Loucy (cell line): ENCODE measurements at regions not wholly inside any gene's neighbourhood (a gene's known extent, or its start where the extent isn't known, plus 50 kb on each side); places are given as distances from the start of the nearest gene placed in this dataset.

Experiments
- H2AFZ ChIP-seq: fragments of 200-600 bp; sonication (generic); 2 replicates; pipeline ENCODE4 v1.6.0; 2016; ENCODE audit warnings: antibody characterized with exemption, mild to moderate bottlenecking, low read length, moderate library complexity
- H3F3A ChIP-seq: fragments of 200-600 bp; 2 replicates; pipeline ENCODE4 v1.6.0; 2016; ENCODE audit warnings: antibody characterized with exemption, low read depth, mild to moderate bottlenecking
- H3K27me3 ChIP-seq: fragments of 200-600 bp; sonication (generic); 2 replicates; pipeline ENCODE4 v1.6.1; 2014; ENCODE audit warnings: low read length, mild to moderate bottlenecking; ENCODE audit not compliant: insufficient read depth, poor library complexity, severe bottlenecking
- H3K36me3 ChIP-seq: fragments of 200-600 bp; sonication (generic); 2 replicates; pipeline ENCODE4 v1.6.1; 2016; ENCODE audit warnings: low read length; ENCODE audit not compliant: insufficient read depth
- H3K4me1 ChIP-seq: fragments of 200-600 bp; sonication (generic); 2 replicates; pipeline ENCODE4 v1.5.1; 2014; ENCODE audit warnings: low read length, mild to moderate bottlenecking; ENCODE audit not compliant: insufficient read depth, poor library complexity, severe bottlenecking
- H3K4me2 ChIP-seq: fragments of 200-600 bp; sonication (generic); 2 replicates; pipeline ENCODE4 v1.6.0; 2014; ENCODE audit warnings: antibody characterized with exemption, low read length, low read depth, mild to moderate bottlenecking; ENCODE audit not compliant: poor library complexity, severe bottlenecking
- H3K4me3 ChIP-seq: fragments of 200-600 bp; sonication (generic); 2 replicates; pipeline ENCODE4 v1.5.1; 2014; ENCODE audit warnings: low read length, mild to moderate bottlenecking, mixed read lengths; ENCODE audit not compliant: poor library complexity, severe bottlenecking
- H3K79me2 ChIP-seq: fragments of 200-600 bp; sonication (generic); 2 replicates; pipeline ENCODE4 v1.6.1; 2014; ENCODE audit warnings: low read length; ENCODE audit not compliant: insufficient read depth
- H3K9ac ChIP-seq: fragments of 200-600 bp; sonication (generic); 2 replicates; pipeline ENCODE4 v1.6.0; 2014; ENCODE audit warnings: mild to moderate bottlenecking, low read depth, low read length, moderate library complexity; ENCODE audit not compliant: poor library complexity, severe bottlenecking
- H3K9me2 ChIP-seq: fragments of 200-600 bp; sonication (generic); replicated peaks from 2 replicates; pipeline ENCODE4 v1.6.1; 2016; ENCODE audit warnings: low read depth, low read length, mixed read lengths
- H3K9me3 ChIP-seq: fragments of 200-600 bp; sonication (generic); 2 replicates; pipeline ENCODE4 v1.6.1; 2014; ENCODE audit warnings: mild to moderate bottlenecking, antibody characterized with exemption, low read length, low read depth; ENCODE audit not compliant: insufficient read depth
- H4K20me1 ChIP-seq: fragments of 200-600 bp; sonication (generic); 2 replicates; pipeline ENCODE4 v1.6.0; 2014; ENCODE audit warnings: antibody characterized with exemption, low read length, mild to moderate bottlenecking; ENCODE audit not compliant: insufficient read depth, poor library complexity, severe bottlenecking
- EZH2phosphoT487 ChIP-seq: fragments of 200-600 bp; IDR thresholded peaks from 2 replicates; pipeline ENCODE4 v1.6.1; 2018; ENCODE audit warnings: antibody characterized with exemption, mild to moderate bottlenecking, moderate library complexity, borderline replicate concordance
- TF ChIP-seq, protein P1 (sequence below): fragments of 200-600 bp; sonication (generic); conservative IDR thresholded peaks from 2 replicates; pipeline ENCODE4 v1.5.1; 2014; ENCODE audit warnings: mild to moderate bottlenecking, antibody characterized with exemption, low read length

GRCh38 chr3:64924961-64925360, 237.2 kb upstream of the ADAMTS9 start:
- Histone ChIP-seq H3K9me2 (no peaks in the 10 kb centered on the region), H3K27me3 (no peaks in the 10 kb centered on the region), H3F3A (no peaks in the 10 kb centered on the region), H3K9me3 (0 out of 2 replicates have a peak, but pooled peaks cover 2% of the 10 kb centered on the region), H3K4me2 (no peak overlapping the region), H2AFZ (no peak overlapping the region), H4K20me1 (no peaks in the 10 kb centered on the region), H3K36me3 (no peaks in the 10 kb centered on the region), H3K79me2 (no peaks in the 10 kb centered on the region), H3K9ac (no peak overlapping the region), H3K4me1 (no peaks in the 10 kb centered on the region), H3K4me3 (no peak overlapping the region)
- TF ChIP-seq EZH2phosphoT487: no peak
- TF ChIP-seq, protein P1, sequence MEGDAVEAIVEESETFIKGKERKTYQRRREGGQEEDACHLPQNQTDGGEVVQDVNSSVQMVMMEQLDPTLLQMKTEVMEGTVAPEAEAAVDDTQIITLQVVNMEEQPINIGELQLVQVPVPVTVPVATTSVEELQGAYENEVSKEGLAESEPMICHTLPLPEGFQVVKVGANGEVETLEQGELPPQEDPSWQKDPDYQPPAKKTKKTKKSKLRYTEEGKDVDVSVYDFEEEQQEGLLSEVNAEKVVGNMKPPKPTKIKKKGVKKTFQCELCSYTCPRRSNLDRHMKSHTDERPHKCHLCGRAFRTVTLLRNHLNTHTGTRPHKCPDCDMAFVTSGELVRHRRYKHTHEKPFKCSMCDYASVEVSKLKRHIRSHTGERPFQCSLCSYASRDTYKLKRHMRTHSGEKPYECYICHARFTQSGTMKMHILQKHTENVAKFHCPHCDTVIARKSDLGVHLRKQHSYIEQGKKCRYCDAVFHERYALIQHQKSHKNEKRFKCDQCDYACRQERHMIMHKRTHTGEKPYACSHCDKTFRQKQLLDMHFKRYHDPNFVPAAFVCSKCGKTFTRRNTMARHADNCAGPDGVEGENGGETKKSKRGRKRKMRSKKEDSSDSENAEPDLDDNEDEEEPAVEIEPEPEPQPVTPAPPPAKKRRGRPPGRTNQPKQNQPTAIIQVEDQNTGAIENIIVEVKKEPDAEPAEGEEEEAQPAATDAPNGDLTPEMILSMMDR: no peak

- no peaks in the 10 kb centered on the region for H3K27me3 ChIP-seq
- H3K36me3 ChIP-seq: no peaks in the 10 kb centered on the region
- H3K4me3 ChIP-seq: no peak overlapping the region
- TF ChIP-seq EZH2phosphoT487: no peak
- TF ChIP-seq, protein P1: no peak
- H3F3A ChIP-seq: no peaks in the 10 kb centered on the region
- no peaks in the 10 kb centered on the region for H3K4me1 ChIP-seq
- H4K20me1 ChIP-seq: no peaks in the 10 kb centered on the region
- no peaks in the 10 kb centered on the region for H3K79me2 ChIP-seq
- no peaks in the 10 kb centered on the region for H3K9me2 ChIP-seq
- no peak overlapping the region for H3K9ac ChIP-seq
- H3K9me3 ChIP-seq: 0 out of 2 replicates have a peak, but pooled peaks cover 2% of the 10 kb centered on the region
- H2AFZ ChIP-seq: no peak overlapping the region
- H3K4me2 ChIP-seq: no peak overlapping the region
These were observed 234.4 kb upstream of the ADAMTS9 start for GRCh38 chr3:64922213-64922612.

- Histone ChIP-seq H2AFZ (no peak overlapping the region), H3F3A (no peaks in the 10 kb centered on the region), H3K4me2 (no peak overlapping the region), H3K79me2 (no peaks in the 10 kb centered on the region), H3K9ac (no peak overlapping the region), H3K9me3 (0 out of 2 replicates have a peak, but pooled peaks cover 2% of the 10 kb centered on the region), H3K4me3 (no peak overlapping the region), H4K20me1 (no peaks in the 10 kb centered on the region), H3K27me3 (no peaks in the 10 kb centered on the region), H3K9me2 (no peaks in the 10 kb centered on the region), H3K36me3 (no peaks in the 10 kb centered on the region), H3K4me1 (no peaks in the 10 kb centered on the region)
- no peak for TF ChIP-seq EZH2phosphoT487
- TF ChIP-seq, protein P1: no peak
These were observed 233.7 kb upstream of the ADAMTS9 start for GRCh38 chr3:64921281-64922065.
